ENCODE measurements at regions not wholly inside any gene's neighbourhood (a gene's known extent, or its start where the extent isn't known, plus 50 kb on each side); places are given as distances from the start of the nearest gene placed in this dataset.

DNA sequence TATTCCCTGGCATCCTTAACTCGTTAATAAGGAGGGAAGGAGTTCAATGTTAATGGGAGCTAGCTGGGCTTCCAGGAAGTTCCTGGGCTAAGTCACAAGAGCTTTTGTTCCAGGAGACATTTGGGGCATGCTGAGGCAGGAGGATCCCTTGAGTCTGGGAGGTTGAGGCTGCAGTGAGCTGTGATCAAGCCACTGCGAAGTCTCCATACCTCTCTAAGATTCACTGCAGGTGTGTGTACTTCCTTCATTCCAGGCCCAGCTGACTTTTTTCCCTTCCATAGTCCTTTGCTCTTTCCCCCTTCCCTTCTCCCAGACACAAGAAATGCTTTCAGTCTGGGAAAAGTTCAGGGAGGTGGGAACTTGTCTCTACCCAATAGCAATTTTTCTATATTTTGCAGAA is 489.8 kb downstream of the NPIPA7 start:
- WGBS, 2 experiments: 40 to 43% methylated on average over 2 of the region's 2 CpGs
- no peak overlapping the region for H3K27ac ChIP-seq (ENCODE audit: insufficient read depth, low read depth, low read length, poor library complexity, severe bottlenecking)
- no peaks in the 10 kb centered on the region for H3K9me3 ChIP-seq (ENCODE audit: control insufficient read depth, low read length)
- H3K36me3 ChIP-seq (ENCODE audit: control insufficient read depth, insufficient read depth, low read length): no peaks in the 10 kb centered on the region
- peaks cover 6% of the 10 kb centered on the region for H3K4me1 ChIP-seq (ENCODE audit: control insufficient read depth, insufficient read depth, low read length)
- H3K4me3 ChIP-seq (ENCODE audit: insufficient read depth, low read depth, low read length): no peak overlapping the region
- no peaks in the 10 kb centered on the region for H3K27me3 ChIP-seq (ENCODE audit: control insufficient read depth, insufficient read depth, low read length, poor library complexity, severe bottlenecking)

- Histone ChIP-seq H3K4me1 (ENCODE audit: control insufficient read depth, insufficient read depth, low read length) (peaks cover 6% of the 10 kb centered on the region), H3K9me3 (ENCODE audit: control insufficient read depth, low read length) (no peaks in the 10 kb centered on the region), H3K27ac (ENCODE audit: insufficient read depth, low read depth, low read length, poor library complexity, severe bottlenecking) (no peak overlapping the region), H3K4me3 (ENCODE audit: insufficient read depth, low read depth, low read length) (no peak overlapping the region), H3K27me3 (ENCODE audit: control insufficient read depth, insufficient read depth, low read length, poor library complexity, severe bottlenecking) (no peaks in the 10 kb centered on the region), H3K36me3 (ENCODE audit: control insufficient read depth, insufficient read depth, low read length) (no peaks in the 10 kb centered on the region)
- 79 to 86% methylated on average over 2 to 5 of the region's 5 CpGs for WGBS, 2 experiments
Observed at GRCh38 chr16:16869746-16870145, 490.8 kb downstream of the NPIPA7 start.

- Histone ChIP-seq H3K4me1 (ENCODE audit: control insufficient read depth, insufficient read depth, low read length) (peaks cover 6% of the 10 kb centered on the region), H3K4me3 (ENCODE audit: insufficient read depth, low read depth, low read length) (no peak overlapping the region), H3K27me3 (ENCODE audit: control insufficient read depth, insufficient read depth, low read length, poor library complexity, severe bottlenecking) (no peaks in the 10 kb centered on the region), H3K9me3 (ENCODE audit: control insufficient read depth, low read length) (no peaks in the 10 kb centered on the region), H3K36me3 (ENCODE audit: control insufficient read depth, insufficient read depth, low read length) (no peaks in the 10 kb centered on the region), H3K27ac (ENCODE audit: insufficient read depth, low read depth, low read length, poor library complexity, severe bottlenecking) (no peak overlapping the region)
- 69 to 74% methylated on average over 8 to 9 of the region's 9 CpGs for WGBS, 2 experiments
Observed at GRCh38 chr16:16871196-16871595, 492.3 kb downstream of the NPIPA7 start.

GRCh38 chr16:16877061-16877460 is 498.1 kb downstream of the NPIPA7 start:
- WGBS, 2 experiments: 92 to 98% methylated on average over 2 of the region's 2 CpGs
- no peaks in the 10 kb centered on the region for H3K36me3 ChIP-seq (ENCODE audit: control insufficient read depth, insufficient read depth, low read length)
- no peak overlapping the region for H3K27ac ChIP-seq (ENCODE audit: insufficient read depth, low read depth, low read length, poor library complexity, severe bottlenecking)
- H3K9me3 ChIP-seq (ENCODE audit: control insufficient read depth, low read length): no peaks in the 10 kb centered on the region
- no peaks in the 10 kb centered on the region for H3K4me1 ChIP-seq (ENCODE audit: control insufficient read depth, insufficient read depth, low read length)
- no peak overlapping the region for H3K4me3 ChIP-seq (ENCODE audit: insufficient read depth, low read depth, low read length)
- H3K27me3 ChIP-seq (ENCODE audit: control insufficient read depth, insufficient read depth, low read length, poor library complexity, severe bottlenecking): no peaks in the 10 kb centered on the region

DNA sequence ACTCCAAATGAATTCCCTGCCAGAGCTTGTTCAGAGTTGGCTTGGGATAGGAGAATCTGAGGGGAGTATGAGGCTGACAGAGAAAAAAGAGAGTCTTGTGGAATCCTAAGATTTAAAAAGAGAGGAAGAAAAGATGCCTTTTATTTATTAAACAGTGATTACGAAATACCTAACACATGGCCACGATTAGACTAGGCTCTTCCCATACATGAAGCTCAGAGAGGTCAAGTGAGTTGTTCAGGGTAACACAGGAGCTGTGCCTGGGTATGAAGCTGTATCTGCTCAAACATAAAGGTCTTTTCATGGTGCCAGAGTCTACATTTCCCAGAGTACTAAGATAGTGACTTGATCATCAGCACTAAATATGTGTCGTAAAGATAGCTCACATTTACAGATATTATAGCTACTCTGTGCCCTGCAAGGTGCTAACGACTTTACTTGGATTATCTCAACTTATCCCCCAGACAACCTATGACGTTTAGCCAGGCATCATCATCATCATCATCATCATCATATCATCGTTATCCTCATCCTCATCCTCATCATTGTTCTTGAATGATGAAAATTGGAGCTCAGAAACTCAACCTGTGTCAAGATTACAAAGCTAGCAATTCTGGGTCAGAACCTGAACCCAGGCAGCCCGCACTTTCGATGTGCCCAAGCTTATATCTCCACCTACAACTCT is 500.8 kb downstream of the NPIPA7 start:
- Histone ChIP-seq H3K4me3 (ENCODE audit: insufficient read depth, low read depth, low read length) (no peak overlapping the region), H3K27me3 (ENCODE audit: control insufficient read depth, insufficient read depth, low read length, poor library complexity, severe bottlenecking) (no peaks in the 10 kb centered on the region), H3K36me3 (ENCODE audit: control insufficient read depth, insufficient read depth, low read length) (no peaks in the 10 kb centered on the region), H3K9me3 (ENCODE audit: control insufficient read depth, low read length) (no peaks in the 10 kb centered on the region), H3K27ac (ENCODE audit: insufficient read depth, low read depth, low read length, poor library complexity, severe bottlenecking) (no peak overlapping the region), H3K4me1 (ENCODE audit: control insufficient read depth, insufficient read depth, low read length) (no peaks in the 10 kb centered on the region)
- 75 to 78% methylated on average over 8 of the region's 8 CpGs for WGBS, 2 experiments

- H3K36me3 ChIP-seq (ENCODE audit: control insufficient read depth, insufficient read depth, low read length): no peaks in the 10 kb centered on the region
- WGBS, 2 experiments: 81 to 84% methylated on average over 7 of the region's 7 CpGs
- H3K4me3 ChIP-seq (ENCODE audit: insufficient read depth, low read depth, low read length): no peak overlapping the region
- H3K27me3 ChIP-seq (ENCODE audit: control insufficient read depth, insufficient read depth, low read length, poor library complexity, severe bottlenecking): no peaks in the 10 kb centered on the region
- H3K4me1 ChIP-seq (ENCODE audit: control insufficient read depth, insufficient read depth, low read length): no peaks in the 10 kb centered on the region
- no peaks in the 10 kb centered on the region for H3K9me3 ChIP-seq (ENCODE audit: control insufficient read depth, low read length)
- H3K27ac ChIP-seq (ENCODE audit: insufficient read depth, low read depth, low read length, poor library complexity, severe bottlenecking): no peak overlapping the region
Observed at GRCh38 chr16:16881814-16882213, 502.9 kb downstream of the NPIPA7 start.

- Histone ChIP-seq H3K9me3 (ENCODE audit: control insufficient read depth, low read length) (no peaks in the 10 kb centered on the region), H3K36me3 (ENCODE audit: control insufficient read depth, insufficient read depth, low read length) (no peaks in the 10 kb centered on the region), H3K27me3 (ENCODE audit: control insufficient read depth, insufficient read depth, low read length, poor library complexity, severe bottlenecking) (no peaks in the 10 kb centered on the region), H3K4me1 (ENCODE audit: control insufficient read depth, insufficient read depth, low read length) (no peaks in the 10 kb centered on the region), H3K27ac (ENCODE audit: insufficient read depth, low read depth, low read length, poor library complexity, severe bottlenecking) (no peak overlapping the region), H3K4me3 (ENCODE audit: insufficient read depth, low read depth, low read length) (no peak overlapping the region)
- 92 to 97% methylated on average over 3 of the region's 3 CpGs for WGBS, 2 experiments
Observed at GRCh38 chr16:16882766-16883165, 503.8 kb downstream of the NPIPA7 start.

DNA sequence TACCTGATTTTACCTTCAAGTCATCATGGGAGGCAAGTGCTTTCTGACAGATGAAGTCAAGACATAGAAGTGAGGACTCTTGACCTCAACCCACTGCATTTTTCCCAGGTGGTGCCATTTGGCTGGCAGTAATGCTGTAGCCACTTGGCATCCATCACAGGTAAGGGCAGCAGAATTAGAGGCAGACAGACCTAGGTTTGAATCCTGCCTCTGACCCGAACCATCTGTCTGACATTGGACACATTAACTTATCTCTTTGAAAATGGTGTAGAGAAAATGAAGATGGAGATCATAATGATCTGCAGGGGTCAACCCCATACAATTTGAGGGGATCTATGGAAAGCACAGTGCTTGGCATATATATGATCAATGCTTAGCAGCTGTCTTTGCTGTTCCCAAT is 505.5 kb downstream of the NPIPA7 start:
- H3K27me3 ChIP-seq (ENCODE audit: control insufficient read depth, insufficient read depth, low read length, poor library complexity, severe bottlenecking): no peaks in the 10 kb centered on the region
- H3K4me1 ChIP-seq (ENCODE audit: control insufficient read depth, insufficient read depth, low read length): no peaks in the 10 kb centered on the region
- 97 to 100% methylated on average over 1 of the region's 1 CpG for WGBS, 2 experiments
- no peak overlapping the region for H3K4me3 ChIP-seq (ENCODE audit: insufficient read depth, low read depth, low read length)
- H3K27ac ChIP-seq (ENCODE audit: insufficient read depth, low read depth, low read length, poor library complexity, severe bottlenecking): no peak overlapping the region
- no peaks in the 10 kb centered on the region for H3K36me3 ChIP-seq (ENCODE audit: control insufficient read depth, insufficient read depth, low read length)
- no peaks in the 10 kb centered on the region for H3K9me3 ChIP-seq (ENCODE audit: control insufficient read depth, low read length)

DNA sequence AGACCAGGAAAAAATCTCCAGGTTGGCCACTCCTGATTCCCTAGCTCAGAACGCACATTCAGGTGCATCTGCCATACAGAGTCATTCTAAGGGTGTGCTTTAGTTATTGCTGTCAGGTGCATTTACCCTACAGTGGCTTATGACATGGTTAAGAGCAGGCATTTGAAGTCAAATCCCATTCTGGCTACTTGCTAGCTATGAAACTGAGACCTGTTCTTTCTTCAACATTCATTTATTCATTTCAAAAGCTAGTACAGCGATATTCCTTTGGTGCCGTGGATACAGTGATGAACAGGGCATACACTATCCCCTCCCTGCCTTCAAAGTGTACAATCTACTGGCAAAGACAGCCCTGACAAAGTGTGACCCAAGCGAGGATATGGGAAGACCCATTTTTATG is 508.3 kb downstream of the NPIPA7 start:
- H3K4me1 ChIP-seq (ENCODE audit: control insufficient read depth, insufficient read depth, low read length): no peaks in the 10 kb centered on the region
- H3K9me3 ChIP-seq (ENCODE audit: control insufficient read depth, low read length): no peaks in the 10 kb centered on the region
- H3K27ac ChIP-seq (ENCODE audit: insufficient read depth, low read depth, low read length, poor library complexity, severe bottlenecking): no peak overlapping the region
- no peaks in the 10 kb centered on the region for H3K36me3 ChIP-seq (ENCODE audit: control insufficient read depth, insufficient read depth, low read length)
- H3K4me3 ChIP-seq (ENCODE audit: insufficient read depth, low read depth, low read length): no peak overlapping the region
- H3K27me3 ChIP-seq (ENCODE audit: control insufficient read depth, insufficient read depth, low read length, poor library complexity, severe bottlenecking): no peaks in the 10 kb centered on the region
- WGBS, 2 experiments: 94 to 96% methylated on average over 4 of the region's 4 CpGs

DNA sequence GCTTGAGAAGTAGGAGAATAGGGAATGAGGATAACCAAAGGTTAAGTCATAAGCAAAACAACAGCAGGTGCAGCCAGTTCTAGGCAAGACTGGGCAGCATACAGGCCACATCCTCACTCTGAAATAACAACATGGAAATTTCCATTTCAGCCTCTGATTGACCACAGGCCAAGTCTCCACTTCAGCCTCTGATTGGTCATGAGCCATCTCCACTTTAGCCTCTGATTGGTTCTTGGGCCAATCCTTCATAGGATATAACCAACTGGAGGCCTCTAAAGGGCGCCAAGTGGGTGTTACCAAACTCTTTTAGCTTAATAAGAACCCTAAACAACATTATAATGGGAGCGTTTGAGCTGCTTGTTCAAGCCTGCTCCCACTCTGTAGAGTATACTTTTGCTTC is 512.0 kb downstream of the NPIPA7 start:
- no peaks in the 10 kb centered on the region for H3K9me3 ChIP-seq (ENCODE audit: control insufficient read depth, low read length)
- H3K36me3 ChIP-seq (ENCODE audit: control insufficient read depth, insufficient read depth, low read length): no peaks in the 10 kb centered on the region
- no peak overlapping the region for H3K27ac ChIP-seq (ENCODE audit: insufficient read depth, low read depth, low read length, poor library complexity, severe bottlenecking)
- no peak overlapping the region for H3K4me3 ChIP-seq (ENCODE audit: insufficient read depth, low read depth, low read length)
- H3K4me1 ChIP-seq (ENCODE audit: control insufficient read depth, insufficient read depth, low read length): no peaks in the 10 kb centered on the region
- 94% methylated on average over 2 of the region's 2 CpGs for WGBS, 2 experiments
- no peaks in the 10 kb centered on the region for H3K27me3 ChIP-seq (ENCODE audit: control insufficient read depth, insufficient read depth, low read length, poor library complexity, severe bottlenecking)

DNA sequence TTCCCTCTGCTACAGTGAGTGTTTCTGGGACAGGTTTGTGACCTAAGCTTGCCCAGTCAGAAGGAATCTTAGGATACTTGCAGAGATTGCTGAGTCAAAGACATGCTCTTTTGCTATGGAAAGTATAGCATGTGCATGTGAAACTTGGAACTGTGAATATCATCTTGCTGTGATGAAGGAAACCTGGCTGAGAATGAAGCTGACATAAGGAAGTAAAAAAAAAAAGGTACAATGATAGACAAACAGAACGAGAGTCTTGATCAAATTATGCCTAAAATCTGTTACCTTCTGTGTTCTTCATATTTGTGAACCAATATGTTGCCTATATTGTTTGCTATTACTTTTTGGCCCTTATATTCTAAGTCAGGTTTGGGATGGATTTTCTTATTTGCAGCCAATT is 525.7 kb downstream of the NPIPA7 start:
- no peaks in the 10 kb centered on the region for H3K36me3 ChIP-seq (ENCODE audit: control insufficient read depth, insufficient read depth, low read length)
- no peaks in the 10 kb centered on the region for H3K27me3 ChIP-seq (ENCODE audit: control insufficient read depth, insufficient read depth, low read length, poor library complexity, severe bottlenecking)
- no peak overlapping the region for H3K27ac ChIP-seq (ENCODE audit: insufficient read depth, low read depth, low read length, poor library complexity, severe bottlenecking)
- no peaks in the 10 kb centered on the region for H3K9me3 ChIP-seq (ENCODE audit: control insufficient read depth, low read length)
- 89 to 92% methylated on average over 1 of the region's 1 CpG for WGBS, 2 experiments
- H3K4me3 ChIP-seq (ENCODE audit: insufficient read depth, low read depth, low read length): no peak overlapping the region
- H3K4me1 ChIP-seq (ENCODE audit: control insufficient read depth, insufficient read depth, low read length): no peaks in the 10 kb centered on the region

Measured in ectodermal cell (in vitro differentiated cells).